ENCODE measurements at regions not wholly inside any gene's neighbourhood (a gene's known extent, or its start where the extent isn't known, plus 50 kb on each side); places are given as distances from the start of the nearest gene placed in this dataset.

DNA sequence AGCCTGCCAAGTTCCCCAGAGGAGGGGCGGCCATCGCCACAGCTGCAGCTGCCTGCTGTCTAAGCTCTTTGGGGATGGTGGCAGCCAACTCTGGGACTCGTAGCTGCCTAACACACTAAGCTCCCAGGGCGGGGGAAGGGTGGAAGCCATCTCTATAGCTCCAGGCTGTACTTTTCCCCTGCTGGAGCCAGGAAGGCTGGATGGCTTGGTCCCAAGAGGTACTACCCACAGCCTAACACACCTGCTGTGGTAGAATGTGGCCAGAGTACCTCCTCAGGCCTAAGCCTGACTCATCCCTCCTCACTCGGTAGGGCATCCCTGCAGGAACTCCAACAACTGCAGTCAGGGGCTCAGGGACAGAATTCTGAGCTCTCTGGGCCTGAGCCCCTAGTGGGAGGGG lies 151.7 kb upstream of the TAC1 start:
- DNase-seq, result no peak
- Mint-ChIP-seq H3K9me3 (ENCODE audit: insufficient read depth) (no peaks in the 10 kb centered on the region), H3K27ac (no peak overlapping the region), H3K4me1 (ENCODE audit: low read depth) (no peaks in the 10 kb centered on the region), H3K27me3 (ENCODE audit: low read depth) (no peaks in the 10 kb centered on the region), H3K36me3 (ENCODE audit: low read depth) (no peaks in the 10 kb centered on the region), H3K4me3 (no peak overlapping the region)
- CTCF ChIA-PET, result no interaction called here
- POLR2A ChIA-PET, result no interaction called here
- no peak for ATAC-seq

DNA sequence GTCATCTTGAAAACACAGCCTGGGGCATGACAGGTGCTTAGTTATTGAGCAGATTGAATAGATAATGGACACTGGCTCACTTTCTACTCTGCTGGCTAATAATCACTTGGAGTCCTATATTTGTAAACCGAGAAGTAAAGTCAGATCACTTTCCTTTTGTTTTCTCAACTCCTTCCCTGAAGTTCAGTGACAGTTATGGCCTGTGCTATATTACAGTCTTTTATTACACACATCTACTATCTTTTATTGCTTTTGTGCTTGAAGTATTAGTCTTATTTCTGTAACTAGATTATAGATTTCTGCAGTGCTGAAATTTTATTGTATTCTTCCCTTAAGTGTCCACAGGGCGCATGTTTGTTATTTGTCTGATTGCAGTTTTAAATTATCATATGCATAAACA lies 136.4 kb upstream of the TAC1 start:
- CTCF ChIA-PET, result no interaction called here
- no peak for ATAC-seq

DNA sequence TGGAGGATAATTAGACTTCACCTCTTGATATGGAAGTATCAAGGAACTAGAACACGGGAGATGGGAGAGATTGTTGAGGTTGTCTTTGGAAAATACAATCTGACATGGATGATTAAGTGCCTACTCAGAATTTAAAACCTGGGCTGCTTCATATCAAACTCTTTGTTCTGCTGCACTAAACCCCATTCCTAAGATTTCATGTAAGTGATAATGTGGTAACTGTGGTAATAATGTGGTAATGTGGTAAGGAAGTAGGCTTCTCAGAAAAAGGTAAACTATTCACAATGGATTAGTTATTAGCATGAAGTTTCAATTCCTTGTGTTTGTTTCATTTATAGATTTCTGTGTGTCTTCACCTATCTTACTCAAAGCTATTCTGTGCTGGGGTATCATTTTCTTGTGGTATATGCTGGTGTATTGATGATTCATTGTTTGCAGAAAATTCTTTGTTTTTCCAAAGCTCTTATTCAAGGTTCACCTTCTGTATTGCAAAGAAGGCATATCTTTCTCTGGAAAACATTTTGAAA lies 129.9 kb upstream of the TAC1 start:
- ATAC-seq, result no peak
- H3K4me1 Mint-ChIP-seq (ENCODE audit: low read depth), result peaks cover 6% of the 10 kb centered on the region
- no peak overlapping the region for H3K4me3 Mint-ChIP-seq
- ChIA-PET CTCF (no interaction called here), POLR2A (no interaction called here)
- no peaks in the 10 kb centered on the region for H3K9me3 Mint-ChIP-seq (ENCODE audit: insufficient read depth)
- no peak overlapping the region for H3K27ac Mint-ChIP-seq
- no peaks in the 10 kb centered on the region for H3K27me3 Mint-ChIP-seq (ENCODE audit: low read depth)
- no peaks in the 10 kb centered on the region for H3K36me3 Mint-ChIP-seq (ENCODE audit: low read depth)
- no peak for DNase-seq

More for the DNA sequence above, 136.4 kb upstream of the TAC1 start:
- Mint-ChIP-seq H3K27me3 (ENCODE audit: low read depth) (peaks cover 7% of the 10 kb centered on the region), H3K9me3 (ENCODE audit: insufficient read depth) (no peaks in the 10 kb centered on the region), H3K4me1 (ENCODE audit: low read depth) (no peaks in the 10 kb centered on the region), H3K27ac (no peak overlapping the region), H3K4me3 (no peak overlapping the region), H3K36me3 (ENCODE audit: low read depth) (no peaks in the 10 kb centered on the region)
- no peak for DNase-seq
- POLR2A ChIA-PET, result no interaction called here

DNA sequence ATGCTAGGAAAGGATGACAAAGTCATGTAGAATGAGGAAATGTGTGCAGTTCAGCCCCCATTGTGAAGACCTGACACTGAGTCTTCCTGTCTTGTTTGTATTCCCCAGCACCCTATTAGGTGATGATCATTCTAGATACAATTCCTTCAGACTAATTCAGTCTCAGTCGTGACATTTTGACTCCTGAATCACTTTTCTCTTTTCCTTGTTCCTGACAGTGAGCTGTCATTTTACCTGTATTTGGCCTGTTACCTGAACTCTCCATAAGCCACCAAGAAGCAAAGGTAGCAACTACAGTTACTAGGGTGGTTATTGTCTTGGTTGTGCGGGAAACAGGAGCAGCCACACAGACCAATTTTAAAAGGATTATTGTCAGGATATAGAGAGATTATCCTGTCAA lies 111.4 kb upstream of the TAC1 start:
- POLR2A ChIA-PET, result no interaction called here
- Mint-ChIP-seq H3K4me3 (no peak overlapping the region), H3K36me3 (ENCODE audit: low read depth) (no peaks in the 10 kb centered on the region), H3K27ac (no peak overlapping the region), H3K9me3 (ENCODE audit: insufficient read depth) (no peaks in the 10 kb centered on the region), H3K27me3 (ENCODE audit: low read depth) (no peaks in the 10 kb centered on the region), H3K4me1 (ENCODE audit: low read depth) (no peaks in the 10 kb centered on the region)
- CTCF ChIA-PET, result no interaction called here
- DNase-seq (no peak), ATAC-seq (no peak)

DNA sequence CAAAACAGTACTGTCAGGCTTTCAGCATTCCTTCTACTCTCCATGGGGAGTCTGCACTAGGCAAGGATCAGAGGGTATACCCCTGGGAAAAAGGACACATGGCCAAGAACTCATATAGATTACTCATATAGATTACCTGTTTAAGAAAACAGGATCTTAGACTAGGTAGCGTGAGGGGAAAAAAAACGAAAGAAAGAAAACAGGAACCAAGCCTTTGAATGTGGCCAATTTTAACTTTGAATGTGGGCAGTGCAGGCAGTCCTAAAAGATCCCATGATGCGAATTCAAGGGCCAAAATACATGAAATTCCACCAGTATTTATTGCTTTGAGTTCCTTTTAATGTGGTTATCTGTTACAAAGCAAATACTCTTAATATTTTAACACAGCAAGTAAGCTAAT lies 108.6 kb upstream of the TAC1 start:
- no peak overlapping the region for H3K4me3 Mint-ChIP-seq
- no peak overlapping the region for H3K27ac Mint-ChIP-seq
- H3K27me3 Mint-ChIP-seq (ENCODE audit: low read depth), result no peaks in the 10 kb centered on the region
- CTCF ChIA-PET, result no interaction called here
- ATAC-seq (no peak), DNase-seq (no peak)
- no peaks in the 10 kb centered on the region for H3K9me3 Mint-ChIP-seq (ENCODE audit: insufficient read depth)
- H3K4me1 Mint-ChIP-seq (ENCODE audit: low read depth), result no peaks in the 10 kb centered on the region
- H3K36me3 Mint-ChIP-seq (ENCODE audit: low read depth), result no peaks in the 10 kb centered on the region
- POLR2A ChIA-PET, result no interaction called here

DNA sequence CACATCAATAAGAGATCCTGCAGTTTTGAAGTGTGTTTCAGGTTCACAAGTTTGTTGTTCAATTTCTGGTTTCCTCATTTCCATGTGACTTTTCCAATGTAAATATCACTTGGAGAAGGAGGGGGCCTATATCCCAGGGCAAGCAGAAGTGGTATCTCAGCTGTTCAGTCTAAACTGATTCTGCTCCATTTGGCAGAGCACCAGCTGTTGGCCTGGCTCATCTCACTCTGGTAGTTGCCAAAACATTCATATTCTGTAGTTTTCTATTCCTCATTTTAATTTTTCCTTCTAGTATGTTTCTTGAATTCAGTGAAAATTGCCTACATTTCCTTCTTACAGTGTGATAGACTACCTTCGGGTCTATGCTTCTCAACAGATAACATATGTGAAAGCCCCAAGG lies 101.8 kb upstream of the TAC1 start:
- H3K27me3 Mint-ChIP-seq (ENCODE audit: low read depth), result no peaks in the 10 kb centered on the region
- CTCF ChIA-PET, result no interaction called here
- H3K4me3 Mint-ChIP-seq, result no peak overlapping the region
- ATAC-seq, result no peak
- no peaks in the 10 kb centered on the region for H3K4me1 Mint-ChIP-seq (ENCODE audit: low read depth)
- POLR2A ChIA-PET, result no interaction called here
- DNase-seq, result no peak
- no peaks in the 10 kb centered on the region for H3K9me3 Mint-ChIP-seq (ENCODE audit: insufficient read depth)
- H3K27ac Mint-ChIP-seq, result no peak overlapping the region
- H3K36me3 Mint-ChIP-seq (ENCODE audit: low read depth), result no peaks in the 10 kb centered on the region

DNA sequence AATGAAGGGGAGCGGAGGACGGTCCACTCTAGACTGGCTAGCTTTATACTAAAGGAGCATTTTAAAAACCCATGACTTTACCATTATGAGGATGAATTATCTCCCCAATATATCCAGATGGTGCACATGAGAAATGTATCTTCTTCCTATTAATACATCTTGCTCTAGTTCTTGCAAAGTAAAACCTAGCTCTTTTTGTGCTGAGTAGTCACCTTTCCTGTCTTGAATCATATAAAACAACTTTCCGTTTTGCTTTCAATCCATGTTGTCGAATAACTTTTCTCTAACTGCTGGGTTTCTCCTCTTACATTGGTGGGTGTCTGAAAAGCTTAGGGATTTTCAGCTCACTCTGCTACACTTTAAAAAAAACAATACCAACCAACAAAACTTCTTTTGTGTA lies 96.3 kb upstream of the TAC1 start:
- no peaks in the 10 kb centered on the region for H3K9me3 Mint-ChIP-seq (ENCODE audit: insufficient read depth)
- ATAC-seq, result no peak

DNA sequence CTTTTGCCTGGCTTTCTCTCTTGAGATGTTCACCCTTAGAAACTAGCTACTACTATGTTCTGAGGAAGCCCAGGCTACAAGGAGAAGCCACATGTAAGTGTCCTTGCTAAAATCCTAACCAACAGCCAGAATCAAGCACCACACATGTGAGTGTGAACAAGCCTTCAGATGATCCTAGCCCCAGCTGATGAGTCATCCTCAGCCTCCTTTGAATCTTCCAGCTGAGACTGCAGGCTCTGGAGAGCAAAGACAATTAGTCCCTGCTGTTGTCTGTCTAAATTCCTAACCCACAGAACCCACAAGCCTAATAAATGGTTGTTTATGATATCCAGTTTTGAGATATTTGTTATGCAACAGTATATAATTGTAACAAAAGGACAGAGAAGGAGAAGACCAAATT lies 92.8 kb upstream of the TAC1 start:
- Mint-ChIP-seq H3K9me3 (ENCODE audit: insufficient read depth) (no peaks in the 10 kb centered on the region), H3K36me3 (ENCODE audit: low read depth) (no peaks in the 10 kb centered on the region), H3K4me3 (no peak overlapping the region), H3K27ac (no peak overlapping the region), H3K4me1 (ENCODE audit: low read depth) (no peaks in the 10 kb centered on the region), H3K27me3 (ENCODE audit: low read depth) (no peaks in the 10 kb centered on the region)
- POLR2A ChIA-PET, result no interaction called here
- DNase-seq, result no peak
- ATAC-seq, result no peak
- CTCF ChIA-PET, result no interaction called here

More for the DNA sequence above, 96.3 kb upstream of the TAC1 start:
- no peak overlapping the region for H3K27ac Mint-ChIP-seq
- no peak overlapping the region for H3K4me3 Mint-ChIP-seq
- no peaks in the 10 kb centered on the region for H3K36me3 Mint-ChIP-seq (ENCODE audit: low read depth)
- DNase-seq, result no peak
- ChIA-PET POLR2A (no interaction called here), CTCF (no interaction called here)
- H3K4me1 Mint-ChIP-seq (ENCODE audit: low read depth), result no peaks in the 10 kb centered on the region
- H3K27me3 Mint-ChIP-seq (ENCODE audit: low read depth), result no peaks in the 10 kb centered on the region

DNA sequence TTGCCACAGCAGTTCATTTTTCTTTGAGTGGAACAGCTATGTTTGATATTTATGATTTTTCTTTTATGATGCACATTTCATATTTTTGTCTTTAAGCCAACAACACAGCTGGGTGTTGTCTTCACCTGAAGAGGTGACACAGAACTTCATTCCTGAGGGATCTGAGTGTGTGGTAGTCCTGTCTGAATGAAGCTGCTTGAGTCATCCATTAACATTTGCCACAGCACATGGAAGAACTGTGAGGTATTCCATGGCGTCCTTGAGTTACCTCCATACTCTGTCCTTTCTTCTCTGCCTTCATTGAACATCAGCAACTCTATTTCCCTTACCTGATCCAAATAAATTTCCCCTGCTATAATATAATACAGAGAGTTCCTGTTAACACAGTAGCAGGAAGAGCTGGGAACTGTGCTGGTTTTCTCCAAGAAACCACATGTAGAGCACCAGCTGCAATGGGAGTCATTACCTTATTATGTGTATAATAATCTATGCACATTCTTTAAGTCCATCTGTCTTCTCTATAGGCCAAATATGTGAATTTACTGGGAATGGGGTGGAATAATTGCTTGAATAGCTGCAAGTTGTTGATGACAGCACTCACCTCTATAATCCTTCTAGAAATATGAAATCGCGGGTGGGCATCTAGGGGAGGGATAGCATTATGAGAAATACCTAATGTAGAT lies 72.4 kb upstream of the TAC1 start:
- no peaks in the 10 kb centered on the region for H3K27me3 Mint-ChIP-seq (ENCODE audit: low read depth)
- no peak overlapping the region for H3K27ac Mint-ChIP-seq
- H3K9me3 Mint-ChIP-seq (ENCODE audit: insufficient read depth), result no peaks in the 10 kb centered on the region
- DNase-seq (no peak), ATAC-seq (no peak)
- no peaks in the 10 kb centered on the region for H3K36me3 Mint-ChIP-seq (ENCODE audit: low read depth)
- ChIA-PET POLR2A (no interaction called here), CTCF (no interaction called here)
- no peak overlapping the region for H3K4me3 Mint-ChIP-seq
- no peaks in the 10 kb centered on the region for H3K4me1 Mint-ChIP-seq (ENCODE audit: low read depth)

DNA sequence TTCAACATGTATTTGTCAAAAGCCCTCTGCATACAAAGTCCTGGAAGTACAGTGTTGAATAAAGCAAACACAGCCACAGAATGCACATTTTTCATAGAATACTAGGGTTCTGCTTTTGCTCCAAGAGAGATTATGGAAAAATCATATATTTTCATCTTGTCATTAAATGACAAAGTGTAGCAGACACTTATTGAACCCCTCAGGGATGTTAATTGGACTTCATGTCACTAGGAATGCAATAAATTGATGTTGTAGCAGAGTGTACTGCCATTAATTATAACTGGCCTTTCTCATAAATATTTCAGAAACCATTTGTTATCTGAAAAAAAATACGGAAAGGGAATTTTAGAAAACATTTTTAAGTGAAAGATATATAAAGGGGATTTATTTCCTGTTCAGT lies 64.5 kb upstream of the TAC1 start:
- POLR2A ChIA-PET, result no interaction called here
- H3K9me3 Mint-ChIP-seq (ENCODE audit: insufficient read depth), result no peaks in the 10 kb centered on the region
- no peaks in the 10 kb centered on the region for H3K4me1 Mint-ChIP-seq (ENCODE audit: low read depth)
- H3K4me3 Mint-ChIP-seq, result no peak overlapping the region
- H3K36me3 Mint-ChIP-seq (ENCODE audit: low read depth), result no peaks in the 10 kb centered on the region
- no peak for DNase-seq
- H3K27me3 Mint-ChIP-seq (ENCODE audit: low read depth), result peaks cover 3% of the 10 kb centered on the region
- no peak for ATAC-seq
- no peak overlapping the region for H3K27ac Mint-ChIP-seq
- CTCF ChIA-PET, result no interaction called here

DNA sequence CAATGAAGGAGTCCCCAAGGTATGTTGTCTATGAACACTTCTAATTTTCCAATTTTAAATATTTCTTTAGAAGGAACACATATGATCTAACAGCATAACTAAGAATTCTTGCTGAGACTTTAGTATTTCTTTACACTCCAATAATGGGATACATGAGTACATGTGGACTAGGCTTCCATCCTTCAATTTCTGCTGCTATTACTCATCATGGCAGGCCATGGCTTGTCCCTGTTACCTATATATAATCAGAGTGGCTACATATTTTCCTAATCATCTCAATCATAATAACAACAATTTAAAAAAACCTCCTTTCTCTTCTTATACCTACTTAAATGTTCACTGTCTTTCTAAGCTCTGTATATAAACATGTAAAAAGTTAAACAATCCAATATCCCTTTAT lies 60.3 kb upstream of the TAC1 start:
- H3K36me3 Mint-ChIP-seq (ENCODE audit: low read depth), result no peaks in the 10 kb centered on the region
- DNase-seq, result no peak
- H3K27ac Mint-ChIP-seq, result no peak overlapping the region
- CTCF ChIA-PET, result no interaction called here
- H3K4me1 Mint-ChIP-seq (ENCODE audit: low read depth), result no peaks in the 10 kb centered on the region
- H3K27me3 Mint-ChIP-seq (ENCODE audit: low read depth), result peaks cover 3% of the 10 kb centered on the region
- POLR2A ChIA-PET, result no interaction called here
- H3K4me3 Mint-ChIP-seq, result no peak overlapping the region
- H3K9me3 Mint-ChIP-seq (ENCODE audit: insufficient read depth), result no peaks in the 10 kb centered on the region
- ATAC-seq, result no peak

DNA sequence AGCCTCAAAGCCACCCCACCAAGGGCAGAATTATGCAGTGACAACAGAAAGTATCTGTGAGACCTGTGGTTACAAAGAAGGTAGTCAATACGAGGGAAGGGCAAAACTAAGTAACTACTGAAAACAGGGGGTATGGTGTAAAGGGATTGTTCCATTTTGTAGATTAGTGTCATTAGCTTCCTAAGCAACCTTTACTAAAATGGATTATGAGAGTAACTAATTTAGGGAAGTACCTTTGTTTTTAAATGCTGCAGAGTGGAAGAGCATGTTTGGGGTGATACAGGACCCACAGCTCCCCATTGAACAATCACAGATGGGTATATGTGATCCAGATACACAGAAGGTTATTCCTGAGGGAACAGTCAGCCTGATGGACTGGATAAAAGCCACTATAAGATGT lies 51.3 kb upstream of the TAC1 start:
- Mint-ChIP-seq H3K36me3 (ENCODE audit: low read depth) (no peaks in the 10 kb centered on the region), H3K4me3 (no peak overlapping the region), H3K9me3 (ENCODE audit: insufficient read depth) (no peaks in the 10 kb centered on the region), H3K4me1 (ENCODE audit: low read depth) (no peaks in the 10 kb centered on the region), H3K27me3 (ENCODE audit: low read depth) (no peaks in the 10 kb centered on the region), H3K27ac (no peak overlapping the region)
- ChIA-PET POLR2A (no interaction called here), CTCF (no interaction called here)
- ATAC-seq, result no peak
- DNase-seq, result no peak
